ENCODE measurements at regions not wholly inside any gene's neighbourhood (a gene's known extent, or its start where the extent isn't known, plus 50 kb on each side); places are given as distances from the start of the nearest gene placed in this dataset.

DNA sequence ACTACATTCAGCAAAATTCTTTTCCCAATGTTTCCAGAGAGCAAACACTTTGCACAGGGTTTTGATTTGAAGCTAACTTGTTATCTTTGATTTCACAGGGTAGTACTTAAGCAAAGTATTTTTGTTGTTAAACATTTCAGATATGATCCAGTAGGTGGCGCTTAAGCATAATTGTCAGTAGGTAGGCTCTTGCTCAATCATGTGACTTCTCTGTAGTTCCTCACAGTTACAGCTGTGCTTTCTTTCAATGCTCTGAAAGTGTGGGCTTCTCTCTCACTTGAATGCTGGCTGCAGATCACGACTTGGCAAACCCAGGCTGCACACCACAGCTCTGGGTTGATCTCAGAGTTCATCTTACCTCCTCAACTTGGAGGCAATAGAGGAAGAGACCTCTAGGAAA is 1016.5 kb downstream of the SH3BGRL start:
- Histone ChIP-seq H3K27me3 (replicated peaks in 1 of 2; ENCODE audit: control insufficient read depth in 2 of 2, insufficient read depth in 2 of 2, low read length in 1 of 2) (no peaks in the 10 kb centered on the region), H3K9me3 (replicated peaks; ENCODE audit: control insufficient read depth, insufficient read depth, low read length) (no peaks in the 10 kb centered on the region), H3K36me3 (ENCODE audit: control insufficient read depth in 2 of 2, insufficient read depth in 2 of 2, low read length in 1 of 2) (no peaks in the 10 kb centered on the region), H2AFZ (ENCODE audit: control insufficient read depth, low read depth, low read length) (no peak overlapping the region), H3K4me3 (no peak overlapping the region), H4K20me1 (ENCODE audit: control insufficient read depth, insufficient read depth) (no peaks in the 10 kb centered on the region), H3K27ac (ENCODE audit: control insufficient read depth, insufficient read depth) (no peak overlapping the region), H3K9ac (ENCODE audit: control insufficient read depth, insufficient read depth, low read length) (no peak overlapping the region), H3K4me2 (ENCODE audit: control insufficient read depth, insufficient read depth) (no peak overlapping the region), H3K79me2 (ENCODE audit: control insufficient read depth, insufficient read depth, low read length) (no peaks in the 10 kb centered on the region), H3K4me1 (ENCODE audit: control insufficient read depth, insufficient read depth, low read length) (no peaks in the 10 kb centered on the region)
- DNase-seq (ENCODE audit: low read depth, low spot score) (peak; percentile 1), ATAC-seq (peak; percentile 82), FAIRE-seq (no peak)
- ChIA-PET SMC1A (ENCODE audit: uncharacterized antibody, unreplicated experiment) (interaction anchor here (0.6 to 2.6 kb wide), 11 partner anchors 15 to 1684 kb away, joined by 3 to 11 read pairs (median 3); no protein-coding TSS in a partner anchor), POLR2A (no interaction called here), RAD21 (ENCODE audit: unreplicated experiment) (interaction anchor here (1.0 to 3.9 kb wide), 5 partner anchors 260 to 1628 kb away, joined by 3 to 20 read pairs (median 4); no protein-coding TSS in a partner anchor), CTCF (interaction anchor here (0.6 to 3.9 kb wide), 13 partner anchors 11 to 1627 kb away, joined by 3 to 42 read pairs (median 3); no protein-coding TSS in a partner anchor)
- TF ChIP-seq ATF7 (IDR thresholded peaks at IDR 0.05; ENCODE audit: low read depth) (no peak), CBX5 (IDR thresholded peaks at IDR 0.05; ENCODE audit: low read depth) (no peak), ATF3 (IDR thresholded peaks at IDR 0.05; ENCODE audit: borderline replicate concordance, extremely low read depth, low read depth, low read length) (peak; percentile 33; the same call in 1 of the 2 replicates), RAD21 (IDR thresholded peaks at IDR 0.05; ENCODE audit: insufficient read depth, low read depth, low read length) (peak; percentile 55), MEF2B (IDR thresholded peaks at IDR 0.05; ENCODE audit: partially characterized antibody, poor library complexity, severe bottlenecking) (no peak), SMC3 (IDR thresholded peaks at IDR 0.05; ENCODE audit: borderline replicate concordance, low read length) (peak; percentile 36; the same call in 1 of the 2 replicates), RAD51 (IDR thresholded peaks at IDR 0.05) (peak; percentile 82), E4F1 (IDR thresholded peaks at IDR 0.05; ENCODE audit: borderline replicate concordance, partially characterized antibody) (no peak), HCFC1 (IDR thresholded peaks at IDR 0.05; ENCODE audit: low read length) (no peak)
- TF ChIP-seq, protein P1, sequence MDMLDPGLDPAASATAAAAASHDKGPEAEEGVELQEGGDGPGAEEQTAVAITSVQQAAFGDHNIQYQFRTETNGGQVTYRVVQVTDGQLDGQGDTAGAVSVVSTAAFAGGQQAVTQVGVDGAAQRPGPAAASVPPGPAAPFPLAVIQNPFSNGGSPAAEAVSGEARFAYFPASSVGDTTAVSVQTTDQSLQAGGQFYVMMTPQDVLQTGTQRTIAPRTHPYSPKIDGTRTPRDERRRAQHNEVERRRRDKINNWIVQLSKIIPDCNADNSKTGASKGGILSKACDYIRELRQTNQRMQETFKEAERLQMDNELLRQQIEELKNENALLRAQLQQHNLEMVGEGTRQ (IDR thresholded peaks at IDR 0.05; ENCODE audit: borderline replicate concordance, low read depth, low read length), result peak; percentile 15; the same call in 1 of the 2 replicates
- TF ChIP-seq, protein P2, sequence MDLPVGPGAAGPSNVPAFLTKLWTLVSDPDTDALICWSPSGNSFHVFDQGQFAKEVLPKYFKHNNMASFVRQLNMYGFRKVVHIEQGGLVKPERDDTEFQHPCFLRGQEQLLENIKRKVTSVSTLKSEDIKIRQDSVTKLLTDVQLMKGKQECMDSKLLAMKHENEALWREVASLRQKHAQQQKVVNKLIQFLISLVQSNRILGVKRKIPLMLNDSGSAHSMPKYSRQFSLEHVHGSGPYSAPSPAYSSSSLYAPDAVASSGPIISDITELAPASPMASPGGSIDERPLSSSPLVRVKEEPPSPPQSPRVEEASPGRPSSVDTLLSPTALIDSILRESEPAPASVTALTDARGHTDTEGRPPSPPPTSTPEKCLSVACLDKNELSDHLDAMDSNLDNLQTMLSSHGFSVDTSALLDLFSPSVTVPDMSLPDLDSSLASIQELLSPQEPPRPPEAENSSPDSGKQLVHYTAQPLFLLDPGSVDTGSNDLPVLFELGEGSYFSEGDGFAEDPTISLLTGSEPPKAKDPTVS (IDR thresholded peaks at IDR 0.05; ENCODE audit: low read depth, low read length), result no peak
- TF ChIP-seq, protein P3, sequence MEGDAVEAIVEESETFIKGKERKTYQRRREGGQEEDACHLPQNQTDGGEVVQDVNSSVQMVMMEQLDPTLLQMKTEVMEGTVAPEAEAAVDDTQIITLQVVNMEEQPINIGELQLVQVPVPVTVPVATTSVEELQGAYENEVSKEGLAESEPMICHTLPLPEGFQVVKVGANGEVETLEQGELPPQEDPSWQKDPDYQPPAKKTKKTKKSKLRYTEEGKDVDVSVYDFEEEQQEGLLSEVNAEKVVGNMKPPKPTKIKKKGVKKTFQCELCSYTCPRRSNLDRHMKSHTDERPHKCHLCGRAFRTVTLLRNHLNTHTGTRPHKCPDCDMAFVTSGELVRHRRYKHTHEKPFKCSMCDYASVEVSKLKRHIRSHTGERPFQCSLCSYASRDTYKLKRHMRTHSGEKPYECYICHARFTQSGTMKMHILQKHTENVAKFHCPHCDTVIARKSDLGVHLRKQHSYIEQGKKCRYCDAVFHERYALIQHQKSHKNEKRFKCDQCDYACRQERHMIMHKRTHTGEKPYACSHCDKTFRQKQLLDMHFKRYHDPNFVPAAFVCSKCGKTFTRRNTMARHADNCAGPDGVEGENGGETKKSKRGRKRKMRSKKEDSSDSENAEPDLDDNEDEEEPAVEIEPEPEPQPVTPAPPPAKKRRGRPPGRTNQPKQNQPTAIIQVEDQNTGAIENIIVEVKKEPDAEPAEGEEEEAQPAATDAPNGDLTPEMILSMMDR (IDR thresholded peaks at IDR 0.05 in 2 of 3, conservative IDR thresholded peaks at IDR 0.05 in 1 of 3; ENCODE audit: control insufficient read depth in 2 of 3, extremely low read depth in 1 of 3, insufficient read depth in 1 of 3, low read depth in 3 of 3, low read length in 3 of 3), result peak in 2 of 3 experiments; percentile 30 to 37; a peak in 3 of 6 replicates
- in situ Hi-C loops (cut with MboI), result no loop called here
- intact Hi-C loops (cut with micrococcal nuclease; ENCODE audit: unreplicated experiment), result loop anchor here (1.0 to 5.0 kb wide), 3 partner anchors 260 to 1419 kb away; no protein-coding TSS in a partner anchor
- WGBS (ENCODE audit: insufficient coverage, insufficient replicate concordance, low lambda C conversion rate, missing lambda C conversion rate), result 0% methylated on average over 2 of the region's 2 CpGs
- no TSS peak for BruUV-seq (replicated peaks)

Data from GM12878 (cell line).